BE2C (cell line): ENCODE measurements at regions not wholly inside any gene's neighbourhood (a gene's known extent, or its start where the extent isn't known, plus 50 kb on each side); places are given as distances from the start of the nearest gene placed in this dataset.

Source experiments
- DNase-seq: peaks from one replicate; pipeline ENCODE4 v3.0.0-alpha.2; 2020
- H3K27me3 ChIP-seq: fragments of 250-450 bp; sonication (Bioruptor Pico); 2 replicates; pipeline ENCODE4 v1.5.1; 2020; ENCODE audit warnings: mild to moderate bottlenecking
- H3K36me3 ChIP-seq: fragments of 250-450 bp; sonication (Bioruptor Pico); 2 replicates; pipeline ENCODE4 v1.5.1; 2020; ENCODE audit warnings: mild to moderate bottlenecking
- H3K4me1 ChIP-seq: fragments of 250-450 bp; sonication (Bioruptor Pico); 2 replicates; pipeline ENCODE4 v1.5.1; 2020
- H3K4me3 ChIP-seq: 2 replicates; pipeline ENCODE4 v1.5.1; 2011; ENCODE audit warnings: low read depth, low read length
- H3K9me3 ChIP-seq: fragments of 250-450 bp; sonication (Bioruptor Pico); 2 replicates; pipeline ENCODE4 v1.5.1; 2020
- TF ChIP-seq, protein P1 (sequence below): IDR thresholded peaks from 2 replicates; pipeline ENCODE4 v1.5.1; 2012; ENCODE audit warnings: mild to moderate bottlenecking, low read depth, low read length

GRCh38 chr4:72970756-72971155 lies 98.8 kb downstream of the COX18 start:
- Histone ChIP-seq H3K9me3 (no peaks in the 10 kb centered on the region), H3K36me3 (no peaks in the 10 kb centered on the region), H3K27me3 (no peaks in the 10 kb centered on the region), H3K4me1 (no peaks in the 10 kb centered on the region), H3K4me3 (no peak overlapping the region)
- TF ChIP-seq, protein P1, sequence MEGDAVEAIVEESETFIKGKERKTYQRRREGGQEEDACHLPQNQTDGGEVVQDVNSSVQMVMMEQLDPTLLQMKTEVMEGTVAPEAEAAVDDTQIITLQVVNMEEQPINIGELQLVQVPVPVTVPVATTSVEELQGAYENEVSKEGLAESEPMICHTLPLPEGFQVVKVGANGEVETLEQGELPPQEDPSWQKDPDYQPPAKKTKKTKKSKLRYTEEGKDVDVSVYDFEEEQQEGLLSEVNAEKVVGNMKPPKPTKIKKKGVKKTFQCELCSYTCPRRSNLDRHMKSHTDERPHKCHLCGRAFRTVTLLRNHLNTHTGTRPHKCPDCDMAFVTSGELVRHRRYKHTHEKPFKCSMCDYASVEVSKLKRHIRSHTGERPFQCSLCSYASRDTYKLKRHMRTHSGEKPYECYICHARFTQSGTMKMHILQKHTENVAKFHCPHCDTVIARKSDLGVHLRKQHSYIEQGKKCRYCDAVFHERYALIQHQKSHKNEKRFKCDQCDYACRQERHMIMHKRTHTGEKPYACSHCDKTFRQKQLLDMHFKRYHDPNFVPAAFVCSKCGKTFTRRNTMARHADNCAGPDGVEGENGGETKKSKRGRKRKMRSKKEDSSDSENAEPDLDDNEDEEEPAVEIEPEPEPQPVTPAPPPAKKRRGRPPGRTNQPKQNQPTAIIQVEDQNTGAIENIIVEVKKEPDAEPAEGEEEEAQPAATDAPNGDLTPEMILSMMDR = no peak
- DNase-seq = no peak

- TF ChIP-seq, protein P1 = no peak
- Histone ChIP-seq H3K36me3 (no peaks in the 10 kb centered on the region), H3K9me3 (no peaks in the 10 kb centered on the region), H3K4me3 (no peak overlapping the region), H3K4me1 (no peaks in the 10 kb centered on the region), H3K27me3 (no peaks in the 10 kb centered on the region)
- no peak for DNase-seq
Measured at GRCh38 chr4:72969976-72970375, 99.5 kb downstream of the COX18 start.

- TF ChIP-seq, protein P1 = no peak
- no peaks in the 10 kb centered on the region for H3K36me3 ChIP-seq
Measured at GRCh38 chr4:72966652-72967051, 102.9 kb downstream of the COX18 start.

GRCh38 chr4:72959411-72959810 lies 110.1 kb downstream of the COX18 start:
- DNase-seq = no peak
- H3K9me3 ChIP-seq = no peaks in the 10 kb centered on the region
- TF ChIP-seq, protein P1 = no peak
- H3K36me3 ChIP-seq = no peaks in the 10 kb centered on the region
- no peaks in the 10 kb centered on the region for H3K27me3 ChIP-seq
- H3K4me3 ChIP-seq = no peak overlapping the region
- H3K4me1 ChIP-seq = no peaks in the 10 kb centered on the region

More at GRCh38 chr4:72966652-72967051, 102.9 kb downstream of the COX18 start:
- no peaks in the 10 kb centered on the region for H3K4me1 ChIP-seq
- no peak for DNase-seq
- H3K27me3 ChIP-seq = no peaks in the 10 kb centered on the region
- H3K9me3 ChIP-seq = no peaks in the 10 kb centered on the region
- no peak overlapping the region for H3K4me3 ChIP-seq

DNA sequence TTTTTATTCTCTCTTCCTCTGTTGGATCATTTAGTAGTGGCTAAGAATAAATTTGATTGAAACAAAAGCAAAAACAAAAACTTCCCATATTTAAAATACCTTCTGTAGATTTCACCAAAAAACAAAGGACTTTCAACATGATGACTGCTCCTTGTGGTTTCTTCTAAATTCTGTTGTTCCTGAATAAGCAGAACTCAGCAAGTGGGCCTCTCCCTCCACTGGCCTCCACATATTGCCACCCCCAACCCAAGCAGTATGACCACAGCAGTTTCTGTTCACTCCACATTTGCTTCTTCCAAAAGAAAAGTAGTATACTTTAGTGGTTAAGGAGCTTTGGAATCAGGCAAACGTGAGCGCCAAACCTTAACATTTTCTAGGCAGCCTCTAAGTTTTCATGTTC lies 114.7 kb downstream of the COX18 start:
- no peak for DNase-seq
- TF ChIP-seq, protein P1 = no peak
- Histone ChIP-seq H3K4me1 (no peaks in the 10 kb centered on the region), H3K27me3 (no peaks in the 10 kb centered on the region), H3K36me3 (no peaks in the 10 kb centered on the region), H3K4me3 (no peak overlapping the region), H3K9me3 (no peaks in the 10 kb centered on the region)

DNA sequence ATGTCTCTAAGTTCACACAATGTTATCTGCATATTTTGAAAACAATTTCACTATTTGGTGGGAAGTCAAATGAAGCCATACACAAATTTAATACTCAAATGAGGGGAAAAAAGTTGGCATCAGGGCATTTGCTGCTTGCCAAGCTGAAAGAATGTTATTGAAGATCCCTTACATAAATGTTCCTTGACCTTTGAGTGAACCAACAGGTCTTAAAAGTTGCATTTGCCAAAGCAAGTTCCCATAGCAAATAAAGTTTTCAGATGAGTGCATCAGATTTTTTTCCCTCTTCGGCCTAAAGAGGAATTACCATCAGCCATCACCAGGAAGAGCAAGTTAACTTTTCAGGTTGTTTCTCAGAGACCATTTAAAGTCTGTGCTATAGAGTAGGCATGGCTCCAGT lies 115.9 kb downstream of the COX18 start:
- no peak overlapping the region for H3K4me3 ChIP-seq
- no peaks in the 10 kb centered on the region for H3K27me3 ChIP-seq
- TF ChIP-seq, protein P1 = no peak
- DNase-seq = no peak
- no peaks in the 10 kb centered on the region for H3K36me3 ChIP-seq
- no peaks in the 10 kb centered on the region for H3K4me1 ChIP-seq
- H3K9me3 ChIP-seq = no peaks in the 10 kb centered on the region
